GM12875 (cell line): ENCODE measurements at regions not wholly inside any gene's neighbourhood (a gene's known extent, or its start where the extent isn't known, plus 50 kb on each side); places are given as distances from the start of the nearest gene placed in this dataset.

Experiments used
- H3K4me3 ChIP-seq: one replicate; pipeline ENCODE4 v1.5.1; 2011; ENCODE audit warnings: low read depth, low read length, control low read depth
- TF ChIP-seq, protein P1 (sequence below): IDR thresholded peaks from 2 replicates; pipeline ENCODE4 v1.5.1; 2011; ENCODE audit warnings: low read depth, mild to moderate bottlenecking, control low read depth, inconsistent platforms, low read length, moderate library complexity, borderline replicate concordance; ENCODE audit not compliant: insufficient read depth

- TF ChIP-seq, protein P1, sequence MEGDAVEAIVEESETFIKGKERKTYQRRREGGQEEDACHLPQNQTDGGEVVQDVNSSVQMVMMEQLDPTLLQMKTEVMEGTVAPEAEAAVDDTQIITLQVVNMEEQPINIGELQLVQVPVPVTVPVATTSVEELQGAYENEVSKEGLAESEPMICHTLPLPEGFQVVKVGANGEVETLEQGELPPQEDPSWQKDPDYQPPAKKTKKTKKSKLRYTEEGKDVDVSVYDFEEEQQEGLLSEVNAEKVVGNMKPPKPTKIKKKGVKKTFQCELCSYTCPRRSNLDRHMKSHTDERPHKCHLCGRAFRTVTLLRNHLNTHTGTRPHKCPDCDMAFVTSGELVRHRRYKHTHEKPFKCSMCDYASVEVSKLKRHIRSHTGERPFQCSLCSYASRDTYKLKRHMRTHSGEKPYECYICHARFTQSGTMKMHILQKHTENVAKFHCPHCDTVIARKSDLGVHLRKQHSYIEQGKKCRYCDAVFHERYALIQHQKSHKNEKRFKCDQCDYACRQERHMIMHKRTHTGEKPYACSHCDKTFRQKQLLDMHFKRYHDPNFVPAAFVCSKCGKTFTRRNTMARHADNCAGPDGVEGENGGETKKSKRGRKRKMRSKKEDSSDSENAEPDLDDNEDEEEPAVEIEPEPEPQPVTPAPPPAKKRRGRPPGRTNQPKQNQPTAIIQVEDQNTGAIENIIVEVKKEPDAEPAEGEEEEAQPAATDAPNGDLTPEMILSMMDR: peak; percentile 86
- no peak overlapping the region for H3K4me3 ChIP-seq
Observed at GRCh38 chr20:39874049-39874893, 814.8 kb downstream of the MAFB start.

- TF ChIP-seq, protein P1: no peak
- no peak overlapping the region for H3K4me3 ChIP-seq
Observed at GRCh38 chr20:39873286-39873685, 815.8 kb downstream of the MAFB start.

DNA sequence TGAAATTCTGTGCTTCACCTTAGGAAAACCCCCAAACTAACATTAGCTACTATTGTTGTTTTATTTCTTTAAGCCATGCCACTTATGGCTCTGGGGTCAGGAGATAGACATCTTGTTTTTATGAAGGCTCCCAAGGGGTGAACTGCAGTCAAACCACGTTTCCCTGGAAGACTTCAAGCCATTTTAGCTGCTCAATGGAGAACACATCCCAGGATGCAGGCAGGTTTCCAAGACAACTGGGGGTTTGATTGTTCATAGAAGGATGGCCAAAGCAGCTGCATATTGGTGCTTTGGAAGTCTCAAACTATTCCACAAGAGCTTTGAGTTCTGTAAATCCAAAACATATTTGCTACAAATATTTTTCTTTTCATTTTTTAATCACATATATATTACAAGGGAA, 818.0 kb downstream of the MAFB start:
- TF ChIP-seq, protein P1: no peak
- no peak overlapping the region for H3K4me3 ChIP-seq

GRCh38 chr20:39865446-39865845, 823.6 kb downstream of the MAFB start:
- no peak overlapping the region for H3K4me3 ChIP-seq
- TF ChIP-seq, protein P1: no peak

GRCh38 chr20:39862470-39862891, 826.6 kb downstream of the MAFB start:
- no peak overlapping the region for H3K4me3 ChIP-seq
- TF ChIP-seq, protein P1: no peak

- H3K4me3 ChIP-seq: no peak overlapping the region
- TF ChIP-seq, protein P1: no peak
Observed at GRCh38 chr20:39861381-39861780, 827.7 kb downstream of the MAFB start.

GRCh38 chr20:39857835-39858234, 831.2 kb downstream of the MAFB start:
- H3K4me3 ChIP-seq: no peak overlapping the region
- TF ChIP-seq, protein P1: no peak
